ENCODE measurements at regions not wholly inside any gene's neighbourhood (a gene's known extent, or its start where the extent isn't known, plus 50 kb on each side); places are given as distances from the start of the nearest gene placed in this dataset.
"Not testable (repeated sequence)": the region's sequence is repeated elsewhere in the genome, so short reads cannot be mapped to it uniquely, and the experiment has no call there.

- no peak overlapping the region for H3K4me3 Mint-ChIP-seq
- no peak for TF ChIP-seq CTCF (IDR thresholded peaks at IDR 0.05)
- no peak for DNase-seq
- H3K36me3 Mint-ChIP-seq (ENCODE audit: low read depth): no peaks in the 10 kb centered on the region
- no peaks in the 10 kb centered on the region; the same call in none of the 2 replicates for H3K27me3 Mint-ChIP-seq (ENCODE audit: insufficient read depth)
- no peaks in the 10 kb centered on the region; the same call in 1 of the 2 replicates for H3K9me3 Mint-ChIP-seq
- H3K27ac Mint-ChIP-seq: no peak overlapping the region
- H3K4me1 Mint-ChIP-seq (ENCODE audit: low read depth): peaks cover 5% of the 10 kb centered on the region; the same call in 1 of the 2 replicates
These were observed 416.1 kb downstream of the BTG1 start for GRCh38 chr12:91729543-91729942.

GRCh38 chr12:91723191-91723590 lies 422.5 kb downstream of the BTG1 start:
- no peak overlapping the region for H3K4me3 Mint-ChIP-seq
- H3K27me3 Mint-ChIP-seq (ENCODE audit: insufficient read depth): no peaks in the 10 kb centered on the region; the same call in 1 of the 2 replicates
- H3K4me1 Mint-ChIP-seq (ENCODE audit: low read depth): no peaks in the 10 kb centered on the region
- H3K27ac Mint-ChIP-seq: no peak overlapping the region
- H3K36me3 Mint-ChIP-seq (ENCODE audit: low read depth): no peaks in the 10 kb centered on the region
- TF ChIP-seq CTCF (IDR thresholded peaks at IDR 0.05): no peak
- DNase-seq: no peak
- no peaks in the 10 kb centered on the region; the same call in 1 of the 2 replicates for H3K9me3 Mint-ChIP-seq

DNA sequence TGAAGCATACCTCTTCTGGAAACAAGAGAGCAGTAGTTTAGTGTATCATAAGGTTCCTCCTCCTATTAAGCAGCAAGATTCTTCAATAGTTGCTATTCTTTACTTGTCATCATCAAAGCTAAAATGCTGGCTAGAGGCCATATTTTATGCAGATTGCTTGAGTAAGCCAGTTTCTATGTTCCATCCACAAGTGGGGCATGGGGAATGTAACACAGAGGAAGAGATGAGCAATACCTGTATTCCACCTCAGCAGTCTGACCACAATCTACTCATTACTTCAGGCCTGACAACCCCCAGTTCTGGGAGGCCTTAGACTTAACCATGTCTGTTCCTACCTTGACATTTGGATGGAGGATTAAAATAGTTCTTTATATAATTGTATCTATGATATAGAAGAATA lies 423.6 kb downstream of the BTG1 start:
- Mint-ChIP-seq H3K9me3 (no peaks in the 10 kb centered on the region; the same call in 1 of the 2 replicates), H3K27me3 (ENCODE audit: insufficient read depth) (no peaks in the 10 kb centered on the region), H3K36me3 (ENCODE audit: low read depth) (no peaks in the 10 kb centered on the region), H3K4me3 (no peak overlapping the region), H3K27ac (no peak overlapping the region), H3K4me1 (ENCODE audit: low read depth) (no peaks in the 10 kb centered on the region)
- TF ChIP-seq CTCF (IDR thresholded peaks at IDR 0.05): no peak
- DNase-seq: no peak

DNA sequence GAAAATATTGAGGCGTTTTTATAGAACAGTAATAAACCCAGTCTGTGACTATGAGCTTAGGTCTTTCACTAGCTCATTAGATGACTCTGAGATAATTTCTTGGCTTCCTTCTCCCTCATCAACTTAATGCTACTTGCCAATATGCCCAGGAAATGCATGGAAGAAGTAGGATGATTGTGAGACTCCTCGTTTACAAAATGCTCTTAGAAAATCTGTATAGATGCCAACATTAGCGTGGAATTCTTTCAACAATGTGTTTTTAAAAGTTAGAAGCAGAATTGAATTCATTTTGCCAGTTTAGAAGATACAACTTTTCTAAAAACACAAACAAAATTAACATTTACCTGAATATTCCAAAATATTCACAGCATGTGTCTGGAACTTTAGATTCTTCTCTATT lies 424.6 kb downstream of the BTG1 start:
- H3K36me3 Mint-ChIP-seq (ENCODE audit: low read depth): no peaks in the 10 kb centered on the region
- TF ChIP-seq CTCF (IDR thresholded peaks at IDR 0.05): no peak
- no peak overlapping the region for H3K4me3 Mint-ChIP-seq
- H3K27ac Mint-ChIP-seq: no peak overlapping the region
- no peaks in the 10 kb centered on the region for H3K4me1 Mint-ChIP-seq (ENCODE audit: low read depth)
- DNase-seq: no peak
- H3K27me3 Mint-ChIP-seq (ENCODE audit: insufficient read depth): no peaks in the 10 kb centered on the region
- H3K9me3 Mint-ChIP-seq: no peaks in the 10 kb centered on the region; the same call in 1 of the 2 replicates

DNA sequence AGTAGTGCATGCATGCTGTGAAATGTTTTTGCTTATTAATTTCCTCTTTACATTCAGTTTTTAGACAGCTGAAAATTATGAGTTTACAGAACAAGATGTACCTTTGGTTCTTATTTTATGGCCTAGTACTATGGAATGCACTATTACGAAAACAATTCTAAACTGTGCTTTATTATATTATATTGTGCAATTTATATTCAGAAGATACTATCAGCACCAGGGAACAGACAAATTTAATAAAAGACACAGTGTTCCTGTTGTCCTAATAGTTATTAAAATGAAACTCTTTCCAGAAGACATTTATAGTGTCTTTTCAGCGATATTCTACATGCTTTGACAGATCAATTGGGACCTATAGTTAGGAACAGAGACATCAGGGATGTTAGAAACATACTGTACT lies 427.3 kb downstream of the BTG1 start:
- no peaks in the 10 kb centered on the region for H3K36me3 Mint-ChIP-seq (ENCODE audit: low read depth)
- no peak for TF ChIP-seq CTCF (IDR thresholded peaks at IDR 0.05)
- no peak overlapping the region for H3K4me3 Mint-ChIP-seq
- H3K27ac Mint-ChIP-seq: no peak overlapping the region
- no peaks in the 10 kb centered on the region; the same call in 1 of the 2 replicates for H3K9me3 Mint-ChIP-seq
- no peak for DNase-seq
- no peaks in the 10 kb centered on the region for H3K4me1 Mint-ChIP-seq (ENCODE audit: low read depth)
- no peaks in the 10 kb centered on the region for H3K27me3 Mint-ChIP-seq (ENCODE audit: insufficient read depth)

GRCh38 chr12:91717804-91718203 lies 427.8 kb downstream of the BTG1 start:
- TF ChIP-seq CTCF (IDR thresholded peaks at IDR 0.05): no peak
- H3K9me3 Mint-ChIP-seq: peaks cover 5% of the 10 kb centered on the region; the same call in 1 of the 2 replicates
- no peaks in the 10 kb centered on the region; the same call in 1 of the 2 replicates for H3K36me3 Mint-ChIP-seq (ENCODE audit: low read depth)
- H3K4me1 Mint-ChIP-seq (ENCODE audit: low read depth): no peaks in the 10 kb centered on the region
- H3K4me3 Mint-ChIP-seq: no peak overlapping the region
- no peaks in the 10 kb centered on the region for H3K27me3 Mint-ChIP-seq (ENCODE audit: insufficient read depth)
- no peak overlapping the region for H3K27ac Mint-ChIP-seq
- no peak for DNase-seq

DNA sequence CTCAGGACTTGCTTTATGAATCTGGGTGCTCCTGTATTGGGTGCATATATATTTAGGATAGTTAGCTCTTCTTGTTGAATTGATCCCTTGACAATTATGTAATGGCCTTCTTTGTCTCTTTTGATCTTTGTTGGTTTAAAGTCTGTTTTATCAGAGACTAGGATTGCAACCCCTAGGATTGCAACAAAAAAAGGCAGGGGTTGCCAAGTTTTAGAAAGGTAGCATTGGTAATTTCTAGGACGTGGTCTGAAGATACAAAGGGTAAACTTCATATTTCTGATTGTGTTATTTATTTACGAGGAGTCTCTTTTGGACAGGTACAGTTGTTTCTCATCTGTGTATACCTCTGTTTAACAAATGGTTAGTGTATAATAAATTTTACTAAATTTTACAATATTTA lies 433.7 kb downstream of the BTG1 start:
- H3K4me3 Mint-ChIP-seq; H3K36me3 Mint-ChIP-seq (ENCODE audit: low read depth); H3K9me3 Mint-ChIP-seq: not testable (repeated sequence)

More for the DNA sequence above, 433.7 kb downstream of the BTG1 start:
- H3K27ac Mint-ChIP-seq; DNase-seq; H3K4me1 Mint-ChIP-seq (ENCODE audit: low read depth); H3K27me3 Mint-ChIP-seq (ENCODE audit: insufficient read depth): not testable (repeated sequence)

All from HFFc6 (cell line).